Ovary (tissue), 3 donors: ENCODE measurements at regions not wholly inside any gene's neighbourhood (a gene's known extent, or its start where the extent isn't known, plus 50 kb on each side); places are given as distances from the start of the nearest gene placed in this dataset.

ENCODE experiments used
- CTCF ChIP-seq, 3 donors: fragments of 450-650 bp in 2 of 3; fragments of 200-600 bp in 1 of 3; IDR thresholded peaks; one replicate each; pipeline versions ENCODE4 v1.5.1 to v1.8.0; 2016 to 2022; ENCODE audit warnings: antibody characterized with exemption in 3 of 3, mild to moderate bottlenecking in 1 of 3
- POLR2A ChIP-seq: fragments of 450-650 bp; IDR thresholded peaks from one replicate; pipeline ENCODE4 v1.6.1; 2017; ENCODE audit warnings: antibody characterized with exemption, mild to moderate bottlenecking, moderate library complexity
- donor health status: DM: no; HTN: no; CAD: no.

- TF ChIP-seq POLR2A (no peak), CTCF (IDR thresholded peaks at IDR 0.05) (no peak)
These were observed 331.1 kb downstream of the HTR7 start for GRCh38 chr10:90526721-90527120.
